Tongue (tissue), 1 donor: ENCODE measurements at regions not wholly inside any gene's neighbourhood (a gene's known extent, or its start where the extent isn't known, plus 50 kb on each side); places are given as distances from the start of the nearest gene placed in this dataset.

Experiments used
- DNase-seq: peaks from one replicate; pipeline ENCODE4 v3.0.0-alpha.2; 2015

DNA sequence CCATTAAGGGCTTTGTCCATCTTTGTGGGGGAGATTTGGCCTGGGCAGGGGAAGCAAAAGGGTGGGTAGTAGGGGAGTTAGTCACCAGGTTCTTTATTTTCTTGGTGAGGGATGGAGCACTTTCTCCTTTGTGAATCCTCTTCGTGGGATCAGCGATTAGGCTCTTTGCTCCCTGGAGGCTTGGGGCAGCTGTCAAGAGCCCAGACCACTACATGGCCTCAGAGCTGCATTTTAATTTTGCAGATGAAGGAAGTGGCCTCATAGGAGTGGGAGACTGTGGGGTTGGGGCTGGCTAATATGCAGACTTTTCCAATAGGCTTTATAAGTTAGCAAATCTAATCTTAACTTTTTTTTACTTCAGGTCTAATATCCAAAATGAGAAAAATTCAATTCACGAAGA lies 168.1 kb upstream of the DEFB112 start:
- no peak for DNase-seq

DNA sequence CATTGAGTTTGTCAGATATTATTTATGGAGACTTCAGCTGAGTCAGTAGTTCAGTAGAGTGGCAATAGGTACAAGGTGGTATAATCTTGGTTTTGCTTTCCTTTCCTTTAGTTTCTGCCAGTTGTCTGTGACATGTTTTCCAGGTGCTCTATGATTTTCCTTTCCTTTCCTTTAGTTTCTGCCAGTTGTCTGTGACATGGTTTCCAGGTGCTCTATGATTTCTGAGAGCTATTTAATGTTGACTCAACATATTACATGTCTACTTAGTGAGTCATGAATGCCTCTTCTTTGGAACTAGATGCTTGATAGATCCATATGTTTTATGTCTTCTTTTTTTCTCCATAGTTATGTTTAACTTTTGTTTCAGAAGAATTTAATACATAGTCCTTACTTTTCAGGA lies 186.4 kb upstream of the DEFB112 start:
- no peak for DNase-seq

DNA sequence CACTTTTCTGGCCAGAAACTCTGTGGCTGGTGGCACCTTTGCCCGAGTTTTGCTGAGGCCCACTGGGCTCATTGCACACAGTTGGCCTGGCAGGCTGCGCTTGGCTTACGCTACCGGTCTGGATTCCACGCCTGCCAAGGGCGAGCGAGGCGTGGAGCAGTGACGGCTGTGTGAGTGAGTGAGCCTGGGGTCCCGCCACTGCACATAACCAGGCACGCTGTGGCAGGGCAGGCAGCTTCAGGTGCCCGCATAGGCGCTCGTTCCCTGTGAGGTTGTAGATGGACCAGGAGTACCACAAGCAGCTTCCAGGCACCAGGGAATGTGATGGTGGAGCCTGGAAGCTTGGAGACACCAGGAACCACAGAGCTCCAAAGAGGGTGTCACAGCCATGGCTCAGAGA lies 190.1 kb upstream of the DEFB112 start:
- DNase-seq, result no peak

DNA sequence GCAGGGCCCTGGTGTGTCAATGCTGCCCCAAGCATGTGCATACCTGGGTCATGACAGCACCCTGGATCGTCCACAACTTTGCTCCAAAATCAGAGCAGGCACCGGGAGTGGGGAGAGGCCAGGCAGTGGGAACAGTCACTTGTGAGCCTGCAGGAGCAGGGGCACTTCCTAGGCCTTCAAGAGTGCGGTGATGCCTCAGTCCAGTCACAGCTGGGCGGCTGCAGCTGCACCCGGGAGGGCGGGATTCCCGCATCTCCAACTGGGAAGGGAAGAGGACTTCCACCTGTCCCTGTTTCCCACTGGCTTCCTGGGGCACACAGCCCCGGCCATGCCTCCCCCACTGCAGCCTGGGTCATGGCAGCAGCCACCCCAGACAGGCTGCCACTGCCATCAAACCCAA lies 191.3 kb upstream of the DEFB112 start:
- no peak for DNase-seq

GRCh38 chr6:50249493-50249892 lies 199.8 kb upstream of the DEFB112 start:
- no peak for DNase-seq

- no peak for DNase-seq
Measured at GRCh38 chr6:50257322-50257721, 207.6 kb upstream of the DEFB112 start.

- DNase-seq, result no peak
Measured at GRCh38 chr6:50259903-50260302, 210.2 kb upstream of the DEFB112 start.

DNA sequence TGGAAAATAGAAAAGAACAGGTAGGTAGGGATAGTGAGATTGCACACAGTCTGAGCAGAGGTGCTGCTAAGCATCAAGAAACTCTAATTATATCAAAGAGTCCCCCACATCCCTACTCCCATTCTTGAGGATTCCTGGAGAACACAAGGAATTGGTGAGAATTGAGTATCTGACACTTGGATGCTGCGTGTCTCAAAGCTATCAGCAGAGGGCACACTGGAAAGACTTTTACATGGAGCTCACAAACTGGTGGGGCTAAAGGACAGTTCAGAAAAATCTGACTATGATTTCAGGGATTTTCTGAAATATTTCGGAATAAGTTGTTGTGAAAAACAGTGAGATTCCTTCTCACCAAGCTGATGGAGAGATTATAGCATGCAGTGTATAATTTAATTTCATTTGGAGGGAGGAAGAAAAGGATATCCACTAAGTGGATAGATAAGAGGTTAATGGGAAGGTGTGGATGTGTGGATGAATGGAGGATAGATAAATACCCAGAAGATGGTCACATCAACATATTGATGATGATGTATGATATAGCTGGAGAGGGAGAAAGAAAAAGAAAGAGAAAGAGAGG lies 215.4 kb upstream of the DEFB112 start:
- DNase-seq, result peak; percentile 13

GRCh38 chr6:50270415-50270814 lies 220.7 kb upstream of the DEFB112 start:
- DNase-seq, result no peak

- no peak for DNase-seq
Measured at GRCh38 chr6:50271266-50271665, 221.5 kb upstream of the DEFB112 start.

DNA sequence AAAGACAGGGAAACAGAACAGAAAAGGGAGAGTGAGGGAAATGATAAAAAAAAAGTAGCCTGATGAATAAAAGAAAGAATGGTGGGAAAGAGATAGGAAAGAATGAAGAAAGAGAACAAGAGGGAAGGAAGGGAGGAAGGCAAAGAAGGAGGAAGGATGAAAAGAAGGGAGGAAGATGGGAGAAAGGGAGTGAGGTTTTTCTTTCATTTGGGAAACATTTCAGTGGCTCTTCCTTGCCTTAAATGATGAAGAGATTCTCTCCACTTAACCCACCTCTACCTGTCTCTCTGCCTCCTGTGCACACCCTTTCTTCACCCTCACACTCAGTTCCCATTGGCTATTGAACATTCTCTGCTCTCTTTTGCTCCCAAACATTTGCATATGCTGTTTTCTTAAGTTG lies 222.1 kb upstream of the DEFB112 start:
- DNase-seq, result no peak

DNA sequence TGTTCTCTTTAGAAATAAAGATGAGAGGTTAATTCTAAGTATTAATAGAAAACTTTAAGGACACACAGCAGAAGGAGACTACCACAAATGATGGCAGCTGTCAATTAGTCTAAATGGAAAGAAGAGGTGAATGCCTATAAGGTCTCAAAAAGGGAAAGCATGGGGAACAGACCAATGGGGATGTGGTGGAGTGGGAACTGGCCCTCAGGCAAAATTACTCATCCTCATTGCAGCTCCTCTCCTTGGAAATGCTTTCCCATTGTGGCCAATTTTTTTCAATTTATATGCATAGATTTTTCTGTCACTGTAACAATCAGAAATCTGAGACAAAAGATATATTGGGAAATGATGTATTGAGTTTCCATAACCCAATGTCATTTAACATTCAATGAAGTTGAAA lies 222.9 kb upstream of the DEFB112 start:
- no peak for DNase-seq

DNA sequence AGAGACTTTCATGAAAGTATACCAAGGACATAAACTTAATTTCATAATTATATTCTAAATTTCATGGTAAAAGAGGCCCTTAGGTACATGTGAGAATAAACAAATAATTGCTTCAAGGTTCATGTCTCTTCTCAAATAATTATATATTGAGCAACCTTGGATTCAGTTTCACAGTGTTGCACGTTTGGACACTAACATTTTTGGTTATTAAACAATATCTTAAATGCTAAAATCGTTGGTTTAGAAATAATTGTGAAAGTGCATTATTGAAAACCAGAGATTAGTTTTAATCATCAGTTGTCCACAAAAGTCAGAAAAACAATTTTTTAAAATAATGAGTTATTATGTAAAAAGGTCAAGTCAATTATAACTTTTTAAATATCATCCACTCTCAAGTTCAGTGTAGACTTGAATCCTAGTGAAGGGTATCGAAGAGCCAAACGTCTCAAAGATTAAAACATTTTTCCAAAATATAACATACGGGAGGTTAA lies 227.1 kb upstream of the DEFB112 start:
- DNase-seq, result no peak

DNA sequence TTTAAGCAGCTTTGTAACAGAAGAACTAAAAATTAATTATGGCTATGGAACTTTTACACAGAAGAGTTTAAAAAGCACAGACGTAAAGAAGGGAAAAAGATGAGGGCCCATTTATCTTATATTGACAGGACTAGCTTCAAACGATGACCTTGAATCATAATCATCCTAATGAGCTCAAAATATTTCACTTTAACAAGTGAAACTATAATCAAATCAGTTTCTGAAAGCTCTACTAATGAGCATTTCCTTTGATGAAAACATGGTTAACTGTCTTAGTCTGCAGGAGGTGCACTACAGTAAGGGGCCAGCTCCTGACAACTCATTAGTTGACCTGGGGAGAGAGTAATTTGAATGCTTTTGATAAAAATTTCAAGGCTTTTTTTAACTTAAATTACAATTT lies 228.0 kb upstream of the DEFB112 start:
- DNase-seq, result no peak

DNA sequence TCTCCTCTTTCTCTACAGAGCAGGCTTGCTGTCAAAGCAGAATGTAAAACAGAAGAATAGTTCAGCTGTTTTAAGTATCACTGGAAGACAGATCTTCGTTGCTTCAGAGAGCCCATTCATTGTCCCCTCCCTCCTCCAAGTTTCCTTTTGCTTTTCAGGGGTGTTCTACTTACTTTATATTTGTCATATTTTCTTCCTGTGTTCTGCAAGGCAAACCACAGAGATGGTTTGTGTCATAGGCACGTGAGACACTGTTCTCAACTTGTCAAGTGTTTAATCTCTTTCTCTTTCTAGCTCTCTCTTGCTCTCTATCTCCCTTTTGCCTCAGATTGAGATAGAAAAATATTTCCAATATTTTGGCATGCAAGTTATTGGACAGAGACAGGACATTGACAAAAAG lies 228.9 kb upstream of the DEFB112 start:
- no peak for DNase-seq

GRCh38 chr6:50285735-50286134 lies 236.0 kb upstream of the DEFB112 start:
- no peak for DNase-seq

- DNase-seq, result no peak
Measured at GRCh38 chr6:50288241-50288640, 238.5 kb upstream of the DEFB112 start.

- no peak for DNase-seq
Measured at GRCh38 chr6:50288881-50289280, 239.2 kb upstream of the DEFB112 start.

DNA sequence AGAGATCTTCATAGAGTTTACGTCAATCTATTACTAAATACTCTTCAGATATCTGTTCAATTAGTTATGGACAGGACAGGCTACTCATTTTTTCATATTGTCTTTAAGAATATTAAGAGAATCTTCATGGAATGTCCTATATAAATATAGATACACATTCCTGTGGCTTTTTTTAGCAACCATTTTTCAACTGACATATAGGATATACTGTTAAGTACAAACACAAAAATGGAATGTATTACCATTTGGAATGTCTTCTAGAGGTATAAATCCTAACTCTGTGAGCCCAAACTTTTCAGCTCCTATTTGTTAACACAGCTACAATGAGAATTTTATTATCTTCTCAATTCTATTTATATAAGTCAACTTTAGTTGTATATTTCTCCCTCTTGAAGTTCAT lies 239.6 kb upstream of the DEFB112 start:
- DNase-seq, result no peak

DNA sequence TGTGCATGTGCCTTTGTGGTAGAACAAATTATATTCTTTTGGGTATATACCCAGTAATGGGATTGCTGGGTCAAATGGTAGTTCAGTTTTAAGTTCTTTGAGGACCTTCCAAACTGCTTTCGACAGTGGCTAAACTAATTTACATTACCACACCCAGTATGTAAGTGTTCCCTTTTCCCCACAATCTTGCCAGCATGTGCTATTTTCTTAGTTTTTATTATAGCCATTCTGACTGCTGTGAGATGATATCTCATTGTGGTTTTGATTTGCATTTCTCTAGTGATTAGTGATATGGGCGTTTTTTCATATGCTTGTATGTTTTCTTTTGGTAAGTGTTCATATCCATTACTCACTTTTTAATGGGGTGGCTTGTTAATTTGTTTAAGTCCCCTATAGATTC lies 251.6 kb upstream of the DEFB112 start:
- no peak for DNase-seq

GRCh38 chr6:50305660-50306059 lies 255.9 kb upstream of the DEFB112 start:
- no peak for DNase-seq

DNA sequence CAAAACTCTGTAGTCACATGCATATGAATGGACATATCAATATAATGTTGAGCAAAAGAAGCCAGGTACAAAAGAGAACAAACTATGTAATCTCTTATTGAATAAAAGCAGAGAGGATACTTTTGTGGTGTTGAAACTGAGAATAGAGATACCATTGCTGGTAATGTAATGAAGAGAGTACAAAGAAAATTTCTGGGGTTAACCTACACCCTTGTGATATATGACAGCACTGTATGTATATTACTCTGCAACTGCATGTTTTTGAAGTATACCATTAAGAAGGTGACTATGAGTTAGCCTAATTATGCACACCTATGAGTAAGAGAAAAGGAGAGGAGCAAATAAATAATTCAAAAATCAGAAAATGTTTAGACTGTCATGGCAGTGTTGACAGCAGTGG lies 268.8 kb upstream of the DEFB112 start:
- no peak for DNase-seq

DNA sequence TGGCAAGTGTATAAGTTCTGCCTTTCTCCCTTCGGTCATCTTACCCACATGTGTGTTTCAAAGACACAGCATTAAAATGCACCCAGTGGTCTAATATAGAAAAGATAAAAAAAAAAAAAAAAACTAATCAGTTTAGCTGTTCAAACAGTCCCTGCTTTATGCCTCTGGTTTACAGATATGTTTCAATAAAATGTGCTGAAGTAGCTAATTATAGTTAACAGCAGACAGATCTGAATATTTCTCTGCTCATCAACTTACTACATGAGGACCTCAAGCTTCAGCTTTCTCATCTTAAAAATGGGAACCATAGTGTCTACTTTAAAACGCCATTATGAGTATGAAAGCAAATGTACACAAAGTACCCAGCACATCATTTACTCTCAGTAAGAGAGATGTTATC lies 280.6 kb upstream of the DEFB112 start:
- no peak for DNase-seq

DNA sequence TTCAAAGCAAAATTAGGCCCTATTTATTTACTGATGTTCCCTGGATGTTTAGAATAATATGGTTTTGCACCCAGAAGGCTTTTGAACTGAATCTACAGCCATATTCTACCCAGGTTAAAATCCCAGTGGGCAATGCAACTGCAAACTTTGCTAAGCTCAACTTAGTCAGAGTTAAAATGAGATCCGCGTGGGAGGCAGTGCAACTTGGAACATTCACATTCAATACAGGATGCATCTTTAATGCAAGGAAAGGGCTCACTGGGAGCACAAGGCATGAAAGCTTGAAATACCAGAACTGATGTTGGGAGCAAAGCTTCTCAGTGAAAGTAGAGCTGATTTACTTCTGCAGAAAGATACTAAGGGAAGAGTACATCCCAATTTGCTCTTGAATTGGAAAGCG lies 281.2 kb upstream of the DEFB112 start:
- no peak for DNase-seq

GRCh38 chr6:50333696-50334095 lies 284.0 kb upstream of the DEFB112 start:
- DNase-seq, result no peak
